Upper lobe of left lung (tissue), 6 donors: ENCODE measurements at regions not wholly inside any gene's neighbourhood (a gene's known extent, or its start where the extent isn't known, plus 50 kb on each side); places are given as distances from the start of the nearest gene placed in this dataset.

Experiments
- ATAC-seq, 2 donors: fragments of 200-7000 bp; cut with Tn5 transposase; one replicate each; pipeline ENCODE4 v1.9.1; 2022; ENCODE audit warnings: mild to moderate bottlenecking in 2 of 2, moderate library complexity in 2 of 2; ENCODE audit not compliant: low FRiP score in 2 of 2
- DNase-seq, 2 donors: peaks; one replicate each; pipeline ENCODE4 v3.0.0-alpha.2; 2019 to 2020
- H3K27ac ChIP-seq, 4 donors: fragments of 200-600 bp; sonication (generic); one replicate each; pipeline ENCODE4 v1.5.1; 2016 to 2019
- H3K27me3 ChIP-seq, 4 donors: fragments of 200-600 bp; sonication (generic); one replicate each; pipeline ENCODE4 v1.5.1; 2017 to 2019
- H3K36me3 ChIP-seq, 4 donors: fragments of 200-600 bp; sonication (generic); one replicate each; pipeline ENCODE4 v1.5.1; 2016 to 2019
- H3K4me1 ChIP-seq, 4 donors: fragments of 200-600 bp; sonication (generic); one replicate each; pipeline ENCODE4 v1.5.1; 2018 to 2019
- H3K4me3 ChIP-seq, 4 donors: fragments of 200-600 bp; sonication (generic); one replicate each; pipeline ENCODE4 v1.5.1; 2017 to 2019; ENCODE audit warnings: mild to moderate bottlenecking in 2 of 4, moderate library complexity in 1 of 4
- H3K9me3 ChIP-seq, 4 donors: fragments of 200-600 bp; sonication (generic); one replicate each; pipeline ENCODE4 v1.5.1; 2018 to 2019
- CTCF ChIP-seq, 6 experiments: fragments of 450-650 bp in 4 of 6; fragments of 200-600 bp in 2 of 6; sonication (generic) in 2 of 6; IDR thresholded peaks; one replicate each; pipeline ENCODE4 v1.5.1; 2016 to 2019; ENCODE audit warnings: antibody characterized with exemption in 6 of 6
- EP300 ChIP-seq, 4 donors: sonication (generic); formaldehyde crosslinking; IDR thresholded peaks; one replicate each; pipeline ENCODE4 v1.5.1; 2017; ENCODE audit warnings: antibody characterized with exemption in 4 of 4, control low read depth in 2 of 4
- POLR2A ChIP-seq, 4 donors: fragments of 450-650 bp; IDR thresholded peaks; one replicate each; pipeline ENCODE4 v1.5.1; 2016 to 2017; ENCODE audit warnings: antibody characterized with exemption in 4 of 4, mild to moderate bottlenecking in 2 of 4
- POLR2AphosphoS5 ChIP-seq, 2 donors: sonication (generic); formaldehyde crosslinking; IDR thresholded peaks; one replicate each; pipeline ENCODE4 v1.5.1; 2017; ENCODE audit warnings: antibody characterized with exemption in 2 of 2
- WGBS, 2 donors: methylation state at CpG; one replicate each; pipeline ENCODE4 v1.1.5; 2017 to 2018; 5-methylcytosine and 5-hydroxymethylcytosine counted together
- donor health status: DM: no; HTN: no; CAD: no; lungs with moderate emphysema.
- donor health status: DM: no; HTN: yes; CAD: no; lungs with severe emphysema.

- 50 to 53% methylated on average over 6 of the region's 6 CpGs for WGBS, 2 donors
- H3K4me1 ChIP-seq: no peaks in the 10 kb centered on the region
- no peak for TF ChIP-seq POLR2A (IDR thresholded peaks at IDR 0.05)
- no peak for TF ChIP-seq POLR2AphosphoS5 (IDR thresholded peaks at IDR 0.05)
- no peak for TF ChIP-seq CTCF (IDR thresholded peaks at IDR 0.05)
- no peak for TF ChIP-seq EP300 (IDR thresholded peaks at IDR 0.05)
- no peak overlapping the region for H3K4me3 ChIP-seq
- no peaks in the 10 kb centered on the region for H3K36me3 ChIP-seq
- DNase-seq (no peak), ATAC-seq (no peak)
- H3K9me3 ChIP-seq: no peaks in the 10 kb centered on the region
- H3K27me3 ChIP-seq: no peaks in the 10 kb centered on the region
- H3K27ac ChIP-seq: no peak overlapping the region
These were observed 378.3 kb upstream of the WWC1 start for GRCh38 chr5:167912941-167913665.

DNA sequence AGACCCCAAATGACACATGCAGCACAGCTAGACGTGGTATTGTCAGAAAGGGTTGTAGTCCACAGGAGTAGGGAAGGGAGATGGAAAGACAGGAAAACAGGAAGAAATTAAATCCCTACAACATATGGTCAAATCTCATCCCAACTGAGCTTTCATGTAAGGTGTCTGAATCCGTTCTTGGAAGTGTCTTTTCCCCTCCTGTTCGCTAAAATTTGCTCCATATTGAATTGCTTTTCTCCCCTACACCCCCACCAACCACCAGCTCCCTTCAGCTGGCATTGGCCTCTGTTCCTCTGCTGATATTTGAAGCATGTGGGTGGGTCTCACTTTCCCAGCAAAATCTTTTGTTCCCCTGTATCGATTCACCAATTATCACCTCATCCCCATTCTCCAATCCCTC is 376.2 kb upstream of the WWC1 start:
- no peaks in the 10 kb centered on the region for H3K36me3 ChIP-seq
- H3K27me3 ChIP-seq: no peaks in the 10 kb centered on the region
- H3K27ac ChIP-seq: no peak overlapping the region
- TF ChIP-seq POLR2AphosphoS5 (IDR thresholded peaks at IDR 0.05): no peak
- TF ChIP-seq EP300 (IDR thresholded peaks at IDR 0.05): no peak
- TF ChIP-seq CTCF (IDR thresholded peaks at IDR 0.05): no peak
- TF ChIP-seq POLR2A (IDR thresholded peaks at IDR 0.05): no peak
- 79 to 87% methylated on average over 4 of the region's 4 CpGs for WGBS, 2 donors
- ATAC-seq (no peak), DNase-seq (no peak)
- H3K9me3 ChIP-seq: no peaks in the 10 kb centered on the region
- no peak overlapping the region for H3K4me3 ChIP-seq
- H3K4me1 ChIP-seq: no peaks in the 10 kb centered on the region

DNA sequence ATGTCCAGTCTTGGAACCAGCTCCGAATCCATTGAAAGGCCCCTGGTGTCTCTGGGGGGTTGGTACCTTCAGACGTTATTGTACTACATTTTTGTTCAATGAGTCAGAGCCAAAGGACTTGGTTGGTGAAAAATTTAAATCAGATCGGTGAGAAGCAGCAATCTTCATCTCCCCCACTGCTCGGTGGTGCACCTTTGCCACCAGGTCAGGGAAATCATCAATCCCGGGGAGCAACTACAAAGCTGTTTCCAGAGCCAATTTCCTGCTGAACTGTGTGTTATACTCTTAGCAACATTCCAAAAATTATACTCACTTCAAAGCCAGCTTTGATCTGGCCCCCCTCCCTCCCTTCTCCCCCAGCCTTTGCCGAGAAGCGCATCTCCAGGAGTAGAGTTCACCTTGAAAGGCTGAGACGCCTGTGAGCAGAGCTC is 375.2 kb upstream of the WWC1 start:
- no peak for TF ChIP-seq CTCF (IDR thresholded peaks at IDR 0.05)
- no peak for TF ChIP-seq POLR2AphosphoS5 (IDR thresholded peaks at IDR 0.05)
- TF ChIP-seq EP300 (IDR thresholded peaks at IDR 0.05): no peak
- no peak for TF ChIP-seq POLR2A (IDR thresholded peaks at IDR 0.05)
- H3K27me3 ChIP-seq: no peaks in the 10 kb centered on the region
- H3K4me3 ChIP-seq: no peak overlapping the region
- no peaks in the 10 kb centered on the region for H3K36me3 ChIP-seq
- H3K27ac ChIP-seq: no peak overlapping the region
- DNase-seq: no peak
- 42 to 43% methylated on average over 8 of the region's 8 CpGs for WGBS, 2 donors
- H3K9me3 ChIP-seq: no peaks in the 10 kb centered on the region
- no peaks in the 10 kb centered on the region for H3K4me1 ChIP-seq
- no peak for ATAC-seq

GRCh38 chr5:167916706-167917105 is 374.7 kb upstream of the WWC1 start:
- ATAC-seq: peak in 1 of 2 donors; percentile 54
- Histone ChIP-seq H3K4me1 (no peaks in the 10 kb centered on the region), H3K27ac (no peak overlapping the region), H3K4me3 (no peak overlapping the region), H3K9me3 (no peaks in the 10 kb centered on the region), H3K36me3 (no peaks in the 10 kb centered on the region), H3K27me3 (no peaks in the 10 kb centered on the region)
- DNase-seq: peak in 1 of 2 donors; percentile 31
- TF ChIP-seq POLR2AphosphoS5 (IDR thresholded peaks at IDR 0.05): no peak
- TF ChIP-seq CTCF (IDR thresholded peaks at IDR 0.05): no peak
- no peak for TF ChIP-seq EP300 (IDR thresholded peaks at IDR 0.05)
- no peak for TF ChIP-seq POLR2A (IDR thresholded peaks at IDR 0.05)
- WGBS, 2 donors: 25 to 31% methylated on average over 3 to 4 of the region's 4 CpGs
